Ishikawa (cell line): ENCODE measurements at regions not wholly inside any gene's neighbourhood (a gene's known extent, or its start where the extent isn't known, plus 50 kb on each side); places are given as distances from the start of the nearest gene placed in this dataset.

Experiments
- CEBPB ChIP-seq: IDR thresholded peaks from 2 replicates; pipeline ENCODE4 v1.6.1; 2012
- EGR1 ChIP-seq: IDR thresholded peaks from 2 replicates; pipeline ENCODE4 v1.6.1; 2012
- MAX ChIP-seq: IDR thresholded peaks from 2 replicates; pipeline ENCODE4 v1.6.1; 2012
- REST ChIP-seq: IDR thresholded peaks from 2 replicates; pipeline ENCODE4 v1.6.1; 2012; ENCODE audit warnings: low read depth, mild to moderate bottlenecking
- TAF1 ChIP-seq: IDR thresholded peaks from 2 replicates; pipeline ENCODE4 v1.6.1; 2012; ENCODE audit warnings: low read depth, mild to moderate bottlenecking
- TCF12 ChIP-seq: IDR thresholded peaks from 2 replicates; pipeline ENCODE4 v1.6.1; 2012; ENCODE audit warnings: low read depth
- TEAD4 ChIP-seq: IDR thresholded peaks from 2 replicates; pipeline ENCODE4 v1.6.1; 2012
- USF1 ChIP-seq: IDR thresholded peaks from 2 replicates; pipeline ENCODE4 v1.6.1; 2012

GRCh38 chrX:40792433-40792832, 57.1 kb upstream of the MED14 start:
- TF ChIP-seq EGR1 (no peak), REST (no peak), MAX (no peak), CEBPB (no peak), USF1 (no peak), TAF1 (no peak), TEAD4 (no peak), TCF12 (no peak)
